ENCODE measurements at regions not wholly inside any gene's neighbourhood (a gene's known extent, or its start where the extent isn't known, plus 50 kb on each side); places are given as distances from the start of the nearest gene placed in this dataset.

DNA sequence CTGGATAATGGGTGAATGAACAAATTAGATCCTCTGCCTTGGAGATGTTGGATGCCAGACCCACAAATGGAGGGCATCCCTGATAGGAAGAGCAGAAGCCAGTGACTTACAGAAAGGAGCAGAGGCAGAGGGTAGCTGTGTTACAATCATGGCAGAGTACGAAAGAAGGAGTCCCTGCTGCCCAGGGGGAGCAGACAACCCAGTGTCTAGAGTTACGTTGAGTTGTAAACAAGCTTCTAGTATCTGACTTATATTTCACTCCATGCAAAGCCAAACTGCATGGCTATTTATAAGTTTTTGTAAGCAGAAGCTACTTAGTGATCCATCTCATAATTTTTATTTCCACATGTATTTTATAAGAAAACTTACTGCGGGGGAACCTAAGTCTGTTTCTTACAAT lies 56.2 kb upstream of the A1CF start:
- H3K9ac ChIP-seq (replicated peaks in 1 of 4; ENCODE audit: extremely low read depth in 1 of 4, low read depth in 3 of 4, low read length in 3 of 4): no peak overlapping the region
- CTCF ChIA-PET (ENCODE audit: partially characterized antibody): interaction anchor here (0.8 to 1.6 kb wide), 3 partner anchors 8 to 152 kb away, joined by 3 read pairs; no protein-coding TSS in a partner anchor
- no peak overlapping the region for H4K91ac ChIP-seq (replicated peaks; ENCODE audit: insufficient read length, low read length)
- H3K4me3 ChIP-seq (ENCODE audit: extremely low read depth in 1 of 4, insufficient read depth in 2 of 4, low read depth in 3 of 4, low read length in 4 of 4): no peak overlapping the region
- no peak overlapping the region for H2BK15ac ChIP-seq (ENCODE audit: low read length)
- no peak overlapping the region for H2AFZ ChIP-seq (ENCODE audit: low read length)
- no peak overlapping the region for H3K56ac ChIP-seq (replicated peaks; ENCODE audit: insufficient read length, low read depth, low read length)
- 81% methylated on average over 3 of the region's 3 CpGs; no CpG with 5 or more reads in 1 of the 2 experiments for WGBS, 2 experiments (ENCODE audit: extremely low coverage in 1 of 2, insufficient coverage in 1 of 2, insufficient read length in 1 of 2, insufficient replicate concordance in 2 of 2, low coverage in 1 of 2, low lambda C conversion rate in 2 of 2, missing lambda C conversion rate in 1 of 2)
- H2BK20ac ChIP-seq (ENCODE audit: low read length): no peak overlapping the region
- H3K27ac ChIP-seq (ENCODE audit: low read depth, low read length): no peak overlapping the region
- no peaks in the 10 kb centered on the region for H3K9me3 ChIP-seq (ENCODE audit: insufficient read depth in 2 of 2, low read depth in 1 of 2, low read length in 1 of 2)
- no peak overlapping the region for H4K8ac ChIP-seq (ENCODE audit: extremely low read depth, insufficient read depth, low read length)
- no peaks in the 10 kb centered on the region for H4K20me1 ChIP-seq (replicated peaks in 1 of 2; ENCODE audit: control insufficient read depth in 1 of 2, insufficient read depth in 2 of 2, low read length in 2 of 2)
- H3K36me3 ChIP-seq (ENCODE audit: control insufficient read depth in 2 of 4, insufficient read depth in 4 of 4, low read length in 3 of 4): no peaks in the 10 kb centered on the region
- no peaks in the 10 kb centered on the region for H3K23me2 ChIP-seq (ENCODE audit: low read depth, low read length)
- no peaks in the 10 kb centered on the region for H3K4me1 ChIP-seq (replicated peaks in 1 of 4; ENCODE audit: control insufficient read depth in 3 of 4, insufficient read depth in 4 of 4, low read length in 3 of 4)
- H2BK5ac ChIP-seq (ENCODE audit: low read depth, low read length): no peak overlapping the region
- H3K4ac ChIP-seq (replicated peaks; ENCODE audit: insufficient read length, low read depth, low read length): no peak overlapping the region
- no peak for DNase-seq (ENCODE audit: low read depth in 1 of 2, low spot score in 2 of 2)
- H3K4me2 ChIP-seq (ENCODE audit: insufficient read depth in 1 of 2, low read depth in 2 of 2, low read length in 2 of 2): no peak overlapping the region
- H3K27me3 ChIP-seq (replicated peaks in 1 of 4; ENCODE audit: control insufficient read depth in 3 of 4, extremely low read depth in 1 of 4, insufficient read depth in 3 of 4, low read length in 3 of 4): no peaks in the 10 kb centered on the region
- no peak for FAIRE-seq
- no peak overlapping the region for H3K23ac ChIP-seq (ENCODE audit: insufficient read length)
- H3K14ac ChIP-seq (ENCODE audit: insufficient read length): no peak overlapping the region
- H2BK120ac ChIP-seq (replicated peaks; ENCODE audit: low read depth, low read length): no peak overlapping the region
- POLR2A ChIA-PET (ENCODE audit: partially characterized antibody): no interaction called here
- no peak overlapping the region for H4K5ac ChIP-seq (ENCODE audit: insufficient read length, low read depth, low read length)
- no peak overlapping the region for H2BK12ac ChIP-seq (ENCODE audit: low read depth, low read length)
- no peak overlapping the region for H3K18ac ChIP-seq (ENCODE audit: extremely low read depth, low read length)
- H3K79me1 ChIP-seq (ENCODE audit: low read depth, low read length): no peaks in the 10 kb centered on the region
- no peak overlapping the region for H2AK5ac ChIP-seq (ENCODE audit: low read depth, low read length)
- H3K79me2 ChIP-seq (ENCODE audit: control insufficient read depth in 1 of 2, insufficient read depth in 2 of 2, low read length in 2 of 2): no peaks in the 10 kb centered on the region
- no peak for TF ChIP-seq SIX5 (IDR thresholded peaks at IDR 0.05; ENCODE audit: low read depth, low read length)
- TF ChIP-seq TEAD4 (IDR thresholded peaks at IDR 0.05; ENCODE audit: low read depth, low read length): no peak
- no peak for TF ChIP-seq CBX8 (IDR thresholded peaks at IDR 0.05; ENCODE audit: borderline replicate concordance, low read depth, low read length)
- TF ChIP-seq HDAC6 (IDR thresholded peaks at IDR 0.05; ENCODE audit: low read depth, low read length): no peak
- no peak for TF ChIP-seq POU5F1 (IDR thresholded peaks at IDR 0.05; ENCODE audit: low read depth, low read length)
- TF ChIP-seq, protein P1, sequence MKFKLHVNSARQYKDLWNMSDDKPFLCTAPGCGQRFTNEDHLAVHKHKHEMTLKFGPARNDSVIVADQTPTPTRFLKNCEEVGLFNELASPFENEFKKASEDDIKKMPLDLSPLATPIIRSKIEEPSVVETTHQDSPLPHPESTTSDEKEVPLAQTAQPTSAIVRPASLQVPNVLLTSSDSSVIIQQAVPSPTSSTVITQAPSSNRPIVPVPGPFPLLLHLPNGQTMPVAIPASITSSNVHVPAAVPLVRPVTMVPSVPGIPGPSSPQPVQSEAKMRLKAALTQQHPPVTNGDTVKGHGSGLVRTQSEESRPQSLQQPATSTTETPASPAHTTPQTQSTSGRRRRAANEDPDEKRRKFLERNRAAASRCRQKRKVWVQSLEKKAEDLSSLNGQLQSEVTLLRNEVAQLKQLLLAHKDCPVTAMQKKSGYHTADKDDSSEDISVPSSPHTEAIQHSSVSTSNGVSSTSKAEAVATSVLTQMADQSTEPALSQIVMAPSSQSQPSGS (IDR thresholded peaks at IDR 0.05; ENCODE audit: low read length): no peak
- no peak for TF ChIP-seq GABPA (IDR thresholded peaks at IDR 0.05; ENCODE audit: borderline replicate concordance, insufficient read depth, low read length)
- TF ChIP-seq TCF12 (IDR thresholded peaks at IDR 0.05; ENCODE audit: low read depth, low read length): no peak
- TF ChIP-seq RNF2 (IDR thresholded peaks at IDR 0.05; ENCODE audit: borderline replicate concordance, low read depth, low read length, missing control alignments, poor library complexity, severe bottlenecking): no peak
- no peak for TF ChIP-seq KDM5A (IDR thresholded peaks at IDR 0.05; ENCODE audit: low read length)
- no peak for TF ChIP-seq POLR2A (IDR thresholded peaks at IDR 0.05; ENCODE audit: control extremely low read depth in 1 of 2, low read depth in 2 of 2, low read length in 2 of 2)
- TF ChIP-seq BCL11A (IDR thresholded peaks at IDR 0.05; ENCODE audit: low read depth in 2 of 2, low read length in 2 of 2): no peak
- no peak for TF ChIP-seq ASH2L (IDR thresholded peaks at IDR 0.05; ENCODE audit: low read length)
- TF ChIP-seq TBP (IDR thresholded peaks at IDR 0.05; ENCODE audit: low read depth, low read length): no peak
- no peak for TF ChIP-seq EGR1 (IDR thresholded peaks at IDR 0.05; ENCODE audit: borderline replicate concordance, low read depth, low read length)

Data from H1 (cell line).